ENCODE measurements at regions not wholly inside any gene's neighbourhood (a gene's known extent, or its start where the extent isn't known, plus 50 kb on each side); places are given as distances from the start of the nearest gene placed in this dataset.

DNA sequence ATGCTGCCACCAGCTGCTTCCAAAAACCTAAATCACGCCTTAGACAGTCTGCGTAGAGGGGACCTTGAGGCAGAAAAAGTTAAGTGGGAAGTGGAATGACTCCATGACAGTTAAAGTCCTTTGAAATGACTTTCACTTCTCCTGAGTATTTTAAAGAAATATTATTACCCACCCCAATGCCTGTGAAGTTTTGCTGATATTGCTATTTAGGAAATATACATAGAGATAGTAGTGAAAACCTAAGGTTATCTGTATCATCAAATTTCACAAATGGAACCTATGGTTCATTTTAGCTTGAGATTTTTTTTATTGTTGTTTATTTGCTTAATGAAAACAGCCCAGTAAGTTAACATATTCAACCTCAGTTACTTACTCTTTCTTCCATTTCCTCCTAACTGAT, 182.1 kb upstream of the FBXL4 start:
- no peak overlapping the region for H3K4me2 ChIP-seq (ENCODE audit: insufficient read depth, low read length)

DNA sequence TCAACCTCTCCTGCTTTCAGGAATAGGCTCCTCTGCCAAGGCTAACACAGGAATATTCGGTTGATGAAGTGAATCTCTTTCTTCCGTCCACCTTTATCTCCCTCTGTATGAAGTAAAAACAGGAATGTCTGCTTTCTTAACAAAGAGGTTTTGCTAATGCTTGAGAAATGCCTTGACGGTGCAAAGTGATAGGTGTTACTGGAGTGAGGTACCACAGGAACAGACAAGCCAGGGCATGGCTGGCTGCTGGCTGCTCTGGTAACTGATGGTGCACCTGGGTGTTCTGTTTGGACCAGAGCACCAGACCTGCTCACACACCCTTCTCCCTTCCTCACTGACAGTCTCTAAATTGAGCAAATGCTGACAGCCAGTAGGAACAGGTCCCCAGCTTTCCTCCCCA, 174.0 kb upstream of the FBXL4 start:
- no peak overlapping the region for H3K4me3 ChIP-seq (ENCODE audit: low read depth in 1 of 2, low read length in 2 of 2)
- no peak for ATAC-seq (ENCODE audit: insufficient read depth, low read depth)
- H3K9me3 ChIP-seq (ENCODE audit: insufficient read depth, low read length, severe bottlenecking): no peaks in the 10 kb centered on the region
- TF ChIP-seq, protein P1, sequence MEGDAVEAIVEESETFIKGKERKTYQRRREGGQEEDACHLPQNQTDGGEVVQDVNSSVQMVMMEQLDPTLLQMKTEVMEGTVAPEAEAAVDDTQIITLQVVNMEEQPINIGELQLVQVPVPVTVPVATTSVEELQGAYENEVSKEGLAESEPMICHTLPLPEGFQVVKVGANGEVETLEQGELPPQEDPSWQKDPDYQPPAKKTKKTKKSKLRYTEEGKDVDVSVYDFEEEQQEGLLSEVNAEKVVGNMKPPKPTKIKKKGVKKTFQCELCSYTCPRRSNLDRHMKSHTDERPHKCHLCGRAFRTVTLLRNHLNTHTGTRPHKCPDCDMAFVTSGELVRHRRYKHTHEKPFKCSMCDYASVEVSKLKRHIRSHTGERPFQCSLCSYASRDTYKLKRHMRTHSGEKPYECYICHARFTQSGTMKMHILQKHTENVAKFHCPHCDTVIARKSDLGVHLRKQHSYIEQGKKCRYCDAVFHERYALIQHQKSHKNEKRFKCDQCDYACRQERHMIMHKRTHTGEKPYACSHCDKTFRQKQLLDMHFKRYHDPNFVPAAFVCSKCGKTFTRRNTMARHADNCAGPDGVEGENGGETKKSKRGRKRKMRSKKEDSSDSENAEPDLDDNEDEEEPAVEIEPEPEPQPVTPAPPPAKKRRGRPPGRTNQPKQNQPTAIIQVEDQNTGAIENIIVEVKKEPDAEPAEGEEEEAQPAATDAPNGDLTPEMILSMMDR (IDR thresholded peaks at IDR 0.05; ENCODE audit: borderline replicate concordance, extremely low read depth, low read length, poor library complexity, severe bottlenecking): no peak
- no peak for TF ChIP-seq EZH2 (IDR thresholded peaks at IDR 0.05; ENCODE audit: borderline replicate concordance, low read depth, low read length, severe bottlenecking)
- no peak for DNase-seq
- H4K20me1 ChIP-seq (ENCODE audit: insufficient read depth, low read length): no peaks in the 10 kb centered on the region
- H3K4me1 ChIP-seq (ENCODE audit: insufficient read depth, low read length): no peaks in the 10 kb centered on the region
- no peaks in the 10 kb centered on the region for H3K36me3 ChIP-seq (ENCODE audit: insufficient read depth, low read length)
- H3K27ac ChIP-seq (ENCODE audit: low read length): no peak overlapping the region
- no peak overlapping the region for H3K9ac ChIP-seq (ENCODE audit: low read depth, low read length)
- H3K27me3 ChIP-seq (ENCODE audit: insufficient read depth, low read length, poor library complexity): peaks cover 3% of the 10 kb centered on the region
- H3K4me2 ChIP-seq (ENCODE audit: insufficient read depth, low read length): no peak overlapping the region
- H2AFZ ChIP-seq (ENCODE audit: low read depth, low read length): no peak overlapping the region
- H3K79me2 ChIP-seq (ENCODE audit: insufficient read depth, low read length): no peaks in the 10 kb centered on the region

More for the DNA sequence above, 182.1 kb upstream of the FBXL4 start:
- ATAC-seq (ENCODE audit: insufficient read depth, low read depth): no peak
- H3K4me1 ChIP-seq (ENCODE audit: insufficient read depth, low read length): no peaks in the 10 kb centered on the region
- no peak overlapping the region for H3K9ac ChIP-seq (ENCODE audit: low read depth, low read length)
- no peak overlapping the region for H2AFZ ChIP-seq (ENCODE audit: low read depth, low read length)
- H3K27me3 ChIP-seq (ENCODE audit: insufficient read depth, low read length, poor library complexity): no peaks in the 10 kb centered on the region
- no peaks in the 10 kb centered on the region for H3K36me3 ChIP-seq (ENCODE audit: insufficient read depth, low read length)
- TF ChIP-seq, protein P1 (IDR thresholded peaks at IDR 0.05; ENCODE audit: borderline replicate concordance, extremely low read depth, low read length, poor library complexity, severe bottlenecking): no peak
- no peak for TF ChIP-seq EZH2 (IDR thresholded peaks at IDR 0.05; ENCODE audit: borderline replicate concordance, low read depth, low read length, severe bottlenecking)
- H4K20me1 ChIP-seq (ENCODE audit: insufficient read depth, low read length): no peaks in the 10 kb centered on the region
- no peak overlapping the region for H3K27ac ChIP-seq (ENCODE audit: low read length)
- no peaks in the 10 kb centered on the region for H3K79me2 ChIP-seq (ENCODE audit: insufficient read depth, low read length)
- DNase-seq: no peak
- no peaks in the 10 kb centered on the region for H3K9me3 ChIP-seq (ENCODE audit: insufficient read depth, low read length, severe bottlenecking)
- H3K4me3 ChIP-seq (ENCODE audit: low read depth in 1 of 2, low read length in 2 of 2): no peak overlapping the region

DNA sequence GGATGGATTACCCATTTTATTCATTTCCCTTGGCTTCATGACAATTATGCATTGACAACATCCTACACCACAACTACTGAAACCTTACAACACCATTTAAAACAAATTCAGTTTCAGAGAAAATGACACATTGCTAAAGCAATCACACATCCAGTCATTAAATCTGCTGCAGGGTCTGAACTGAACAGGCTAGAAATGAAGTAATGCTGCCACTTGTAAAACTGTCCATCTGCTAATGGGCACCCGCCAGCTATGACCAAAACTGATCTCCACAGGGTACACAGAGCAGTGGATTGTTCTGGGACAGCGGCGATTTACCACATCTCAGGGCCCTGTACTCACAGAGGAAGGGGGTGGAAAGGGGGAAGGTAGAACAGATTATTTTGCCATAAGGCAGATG, 172.9 kb upstream of the FBXL4 start:
- Histone ChIP-seq H3K36me3 (ENCODE audit: insufficient read depth, low read length) (no peaks in the 10 kb centered on the region), H3K4me1 (ENCODE audit: insufficient read depth, low read length) (no peaks in the 10 kb centered on the region), H3K4me2 (ENCODE audit: insufficient read depth, low read length) (no peak overlapping the region), H3K9me3 (ENCODE audit: insufficient read depth, low read length, severe bottlenecking) (no peaks in the 10 kb centered on the region), H3K4me3 (ENCODE audit: low read depth in 1 of 2, low read length in 2 of 2) (no peak overlapping the region), H3K79me2 (ENCODE audit: insufficient read depth, low read length) (no peaks in the 10 kb centered on the region), H4K20me1 (ENCODE audit: insufficient read depth, low read length) (no peaks in the 10 kb centered on the region), H3K27me3 (ENCODE audit: insufficient read depth, low read length, poor library complexity) (peaks cover 3% of the 10 kb centered on the region), H2AFZ (ENCODE audit: low read depth, low read length) (no peak overlapping the region), H3K9ac (ENCODE audit: low read depth, low read length) (no peak overlapping the region), H3K27ac (ENCODE audit: low read length) (no peak overlapping the region)
- TF ChIP-seq EZH2 (IDR thresholded peaks at IDR 0.05; ENCODE audit: borderline replicate concordance, low read depth, low read length, severe bottlenecking): no peak
- TF ChIP-seq, protein P1 (IDR thresholded peaks at IDR 0.05; ENCODE audit: borderline replicate concordance, extremely low read depth, low read length, poor library complexity, severe bottlenecking): no peak
- no peak for DNase-seq
- no peak for ATAC-seq (ENCODE audit: insufficient read depth, low read depth)
